Hematopoietic multipotent progenitor cell treated with erythropoietin and hydrocortisone succinate and interleukin-3 and kit ligand, for 15 days (in vitro differentiated cells): ENCODE measurements at regions not wholly inside any gene's neighbourhood (a gene's known extent, or its start where the extent isn't known, plus 50 kb on each side); places are given as distances from the start of the nearest gene placed in this dataset.

Source experiments
- DNase-seq: peaks from one replicate; pipeline ENCODE4 v3.0.0-alpha.2; 2015; ENCODE audit warnings: low spot score

DNA sequence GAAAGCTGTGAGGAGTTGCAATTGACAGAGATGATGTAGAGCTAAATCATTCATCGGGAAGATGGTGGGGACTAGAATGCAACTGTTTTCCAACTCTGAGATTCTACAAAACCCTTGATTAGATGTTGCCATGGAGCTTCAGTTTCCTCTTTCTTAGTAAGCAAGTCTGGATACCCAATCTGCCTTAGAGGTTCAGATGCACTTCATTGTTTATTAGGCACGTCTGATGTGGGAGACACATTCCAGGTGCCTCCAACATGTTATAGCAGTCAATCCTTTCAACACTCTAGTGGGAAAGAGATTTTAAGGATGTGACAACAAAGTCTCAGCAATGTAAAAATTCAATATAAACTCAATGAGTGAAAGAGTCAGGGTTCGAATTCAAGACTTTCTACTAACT, 291.3 kb upstream of the PHYHIPL start:
- no peak for DNase-seq

DNA sequence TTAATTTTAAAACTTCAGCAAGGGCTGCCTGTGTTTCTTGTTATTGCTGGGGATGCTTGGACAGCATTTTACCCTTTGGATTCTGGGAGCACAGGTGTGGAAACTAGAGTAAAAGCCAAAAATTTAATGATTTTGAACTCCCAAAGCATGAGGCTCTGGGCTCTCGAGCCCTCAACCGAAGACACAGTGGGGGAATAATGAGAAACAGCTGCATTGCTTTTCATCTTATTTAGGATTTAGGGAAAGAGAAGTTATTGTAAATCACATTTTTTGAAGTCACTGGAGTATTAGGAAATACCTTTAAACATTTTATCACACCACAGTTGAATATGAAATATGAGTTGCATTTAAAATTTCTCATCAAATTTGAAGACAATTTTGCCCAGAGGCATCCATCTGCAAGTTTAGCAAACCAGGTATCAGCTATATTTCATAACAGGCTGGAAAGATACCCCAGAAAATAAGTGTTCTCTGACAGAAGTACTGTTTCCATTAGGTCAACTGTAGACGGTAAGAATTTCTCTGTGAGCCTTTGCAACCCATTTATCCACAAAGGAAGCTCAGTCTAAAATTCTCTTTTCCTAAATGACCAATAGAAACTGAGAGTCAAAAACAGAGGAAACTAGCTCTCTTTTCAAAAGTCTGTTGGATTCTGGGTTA, 290.6 kb upstream of the PHYHIPL start:
- no peak for DNase-seq

DNA sequence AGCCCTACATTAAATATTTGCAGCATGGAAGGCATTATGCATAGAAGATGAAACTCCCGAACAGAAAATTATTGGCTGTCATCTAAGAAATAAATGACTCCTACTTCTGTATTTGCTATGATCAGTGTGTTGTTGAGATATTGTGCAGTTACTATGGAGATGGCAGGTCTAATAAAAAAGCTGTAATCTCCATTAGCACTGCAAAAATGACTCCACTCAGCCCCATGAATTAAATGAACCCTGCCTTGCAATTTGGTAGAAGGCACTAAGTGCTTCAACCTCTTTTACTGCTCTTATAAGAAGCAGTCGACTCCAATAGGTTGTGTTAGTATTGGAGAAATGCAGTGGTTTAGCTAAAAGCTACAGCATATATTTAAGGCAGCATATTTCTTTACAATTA, 290.0 kb upstream of the PHYHIPL start:
- DNase-seq, result no peak

DNA sequence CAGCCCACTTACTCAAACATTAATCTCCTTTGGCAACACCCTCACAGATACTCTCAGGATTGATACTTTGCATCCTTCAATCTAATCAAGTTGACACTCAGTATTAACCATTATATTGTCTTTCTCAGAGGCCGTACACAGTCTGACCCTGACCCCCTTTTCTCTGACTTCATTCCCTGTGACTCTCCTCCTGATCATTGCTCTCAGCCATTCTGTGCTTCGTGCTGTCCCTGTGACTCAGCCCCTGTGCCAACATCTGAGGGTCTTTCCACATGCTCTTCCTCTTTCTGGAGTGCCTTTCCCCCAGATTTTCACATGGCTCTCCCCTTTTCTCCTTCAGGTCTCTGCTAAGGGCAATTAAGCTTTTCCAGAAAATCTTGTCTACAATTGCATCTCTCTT, 289.0 kb upstream of the PHYHIPL start:
- no peak for DNase-seq

DNA sequence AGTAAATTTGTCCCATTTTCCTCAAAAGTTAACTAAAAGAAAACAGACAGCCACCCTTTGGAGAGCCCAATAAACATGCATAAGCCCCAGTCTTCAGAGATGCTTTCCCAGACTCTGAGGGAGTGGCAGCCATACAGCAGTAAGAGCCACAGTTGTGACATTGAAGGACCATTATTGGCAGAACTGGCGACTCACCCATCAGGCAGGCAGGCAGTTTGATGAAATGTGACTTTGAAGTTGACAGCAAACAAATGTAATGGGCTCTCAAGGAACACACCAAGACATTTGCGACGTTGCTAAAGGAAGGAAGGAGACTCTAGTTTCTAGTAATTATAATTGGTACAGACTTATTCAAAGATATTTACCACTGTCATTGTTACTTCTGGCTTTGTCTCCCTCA, 287.5 kb upstream of the PHYHIPL start:
- no peak for DNase-seq

DNA sequence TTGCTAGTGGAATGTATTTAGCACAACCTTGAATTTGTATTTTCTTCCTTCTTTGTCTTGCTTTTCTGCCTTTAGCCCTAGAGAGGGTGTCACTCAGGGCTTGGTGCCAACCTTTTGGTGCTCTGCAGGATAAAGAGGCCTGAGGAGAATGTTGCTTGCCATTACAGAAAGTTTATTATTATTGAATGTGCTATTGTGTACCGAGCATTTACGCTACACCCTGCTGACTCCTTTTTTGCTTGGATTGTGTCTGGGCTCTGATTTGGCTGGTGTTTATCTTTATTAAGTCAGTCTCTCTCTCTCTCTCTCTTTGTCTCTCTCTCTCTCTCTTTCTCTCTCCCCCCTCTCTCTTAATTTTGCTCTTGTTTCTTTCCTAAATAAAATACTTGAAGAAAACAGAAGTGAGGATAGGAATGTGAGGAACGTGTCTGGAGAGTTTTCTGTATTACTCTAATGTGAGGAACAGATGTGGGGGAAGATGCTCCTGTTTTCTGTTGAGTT, 284.4 kb upstream of the PHYHIPL start:
- DNase-seq, result no peak

DNA sequence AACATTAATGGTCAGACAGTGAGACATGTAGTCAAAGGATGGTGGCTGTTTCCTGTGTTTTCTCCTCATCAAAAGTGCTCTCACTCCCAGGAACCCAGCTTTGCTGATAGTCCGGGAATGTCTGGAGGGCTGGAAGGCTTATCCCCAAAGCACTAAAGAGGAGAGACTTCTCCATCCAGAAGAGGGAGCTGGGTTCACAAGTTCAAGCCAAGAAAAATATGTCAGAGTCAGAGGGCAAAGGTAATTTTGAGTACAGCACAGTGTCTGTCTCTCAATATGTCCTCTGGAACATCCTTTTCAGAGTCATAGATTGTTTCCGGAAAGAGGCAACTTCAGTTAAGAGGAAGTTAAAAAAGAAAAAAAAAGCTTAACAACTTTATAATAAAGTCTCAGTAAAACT, 281.5 kb upstream of the PHYHIPL start:
- no peak for DNase-seq

DNA sequence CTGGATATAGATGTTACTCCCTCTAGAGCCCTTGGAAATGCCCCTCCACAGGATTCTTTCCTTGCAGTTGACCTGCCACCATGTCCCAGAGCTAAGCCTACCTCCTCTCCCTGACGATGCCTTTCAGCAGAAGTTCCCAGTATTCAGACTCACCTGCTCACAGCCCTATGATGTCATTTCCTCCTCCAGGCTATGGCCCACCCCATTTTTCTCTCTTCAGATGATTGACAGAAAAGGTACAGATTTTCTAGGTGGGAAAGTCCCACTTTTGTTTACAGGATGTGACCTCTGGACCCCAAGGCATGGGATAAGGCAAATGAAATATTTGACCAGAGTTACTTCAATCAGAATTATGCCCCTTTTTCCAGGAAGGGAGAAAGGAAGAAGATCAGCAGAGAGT, 280.2 kb upstream of the PHYHIPL start:
- no peak for DNase-seq

DNA sequence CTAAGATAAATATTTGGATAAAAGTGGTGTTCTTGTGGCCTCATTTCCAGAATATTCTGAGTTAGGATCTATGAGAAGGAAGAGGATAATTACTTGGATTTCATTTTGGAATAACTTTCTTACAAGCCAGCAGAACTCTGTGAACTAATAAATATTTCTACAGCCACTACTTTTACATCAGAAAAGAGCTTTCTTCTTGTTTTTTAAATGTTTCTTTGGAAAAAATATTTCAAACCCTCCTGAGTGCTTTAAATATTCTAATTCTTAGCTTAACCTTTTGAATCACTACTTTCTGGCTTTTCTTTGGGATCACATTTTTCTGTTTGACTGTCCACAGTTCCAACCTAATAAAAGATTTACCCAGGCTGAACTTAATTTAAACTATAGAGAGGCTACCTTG, 279.2 kb upstream of the PHYHIPL start:
- DNase-seq, result no peak

DNA sequence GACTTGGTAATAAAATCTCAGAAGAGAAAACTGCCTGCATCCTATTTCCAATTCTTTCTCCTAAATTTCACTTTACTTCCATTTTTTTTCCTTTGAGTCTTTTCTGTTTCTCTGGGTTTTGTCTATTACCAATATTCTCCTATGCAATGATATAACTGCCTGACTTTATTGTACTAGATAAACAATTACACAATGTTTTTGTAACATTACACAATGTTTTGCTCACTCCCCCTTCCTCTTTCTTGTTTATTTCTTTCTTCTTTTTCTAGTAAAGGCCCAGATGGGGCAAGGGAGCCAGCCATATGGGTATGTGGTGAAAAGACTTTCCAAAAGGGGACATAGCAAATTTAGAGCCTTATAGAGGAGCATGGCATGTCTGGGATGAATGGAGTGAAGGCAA, 278.7 kb upstream of the PHYHIPL start:
- no peak for DNase-seq

DNA sequence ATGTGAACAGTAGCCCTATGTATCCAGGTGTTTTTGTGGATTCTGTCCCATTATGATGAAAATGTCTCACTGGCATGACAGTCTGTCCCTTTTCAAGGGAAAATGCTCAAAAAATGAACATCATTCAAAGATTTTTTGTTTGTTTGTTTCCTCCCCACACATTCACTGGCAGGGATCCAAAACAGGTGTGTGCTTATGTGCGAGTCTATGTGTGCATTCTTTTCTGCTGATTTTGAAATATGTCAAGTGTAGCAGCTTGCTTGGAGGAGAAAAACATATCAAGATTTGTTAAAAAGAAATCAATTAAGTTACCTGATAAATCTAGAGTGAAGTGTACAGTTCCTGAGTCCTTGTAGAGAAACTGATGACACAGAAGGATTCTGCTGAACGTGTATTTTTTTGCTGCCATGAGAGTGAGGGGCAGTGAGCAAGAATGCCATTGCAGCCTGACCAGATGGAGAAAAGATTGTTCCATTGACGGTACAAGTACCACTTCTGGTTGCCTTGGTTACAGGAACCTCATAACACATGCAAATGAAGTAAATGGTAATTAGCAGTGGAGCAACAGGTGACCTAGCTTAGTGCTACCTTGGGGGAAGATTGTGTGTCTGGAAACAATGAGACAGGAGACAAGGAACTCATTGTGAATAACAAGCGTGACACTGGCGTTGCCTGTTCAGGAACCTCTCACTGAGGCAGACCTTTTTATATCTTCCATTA, 277.4 kb upstream of the PHYHIPL start:
- DNase-seq, result no peak

DNA sequence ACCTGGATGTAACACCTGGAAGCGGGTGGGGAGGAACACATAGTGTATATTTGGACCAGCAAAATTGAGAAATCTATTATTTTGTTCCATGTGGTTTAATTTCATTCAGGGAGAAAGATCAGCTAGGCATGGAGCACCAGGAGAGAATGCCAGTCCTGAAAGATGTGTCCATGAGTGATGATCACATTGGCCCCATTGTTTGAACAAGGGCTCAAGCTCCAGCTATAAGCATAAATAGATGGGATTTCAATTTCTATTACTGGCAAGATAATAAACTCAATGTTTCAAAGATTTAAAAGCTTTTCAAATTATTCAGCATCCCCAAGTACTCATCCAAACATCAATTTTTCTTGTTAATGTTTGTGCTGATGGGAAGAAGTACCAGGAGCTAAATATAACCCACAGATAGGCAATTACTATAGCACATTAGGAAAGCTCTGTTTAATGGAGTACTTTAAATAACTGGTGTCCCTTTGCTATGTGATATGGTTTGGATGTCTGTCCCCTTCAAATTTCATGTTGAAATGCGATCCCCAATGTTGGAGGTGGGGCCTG, 275.3 kb upstream of the PHYHIPL start:
- no peak for DNase-seq

DNA sequence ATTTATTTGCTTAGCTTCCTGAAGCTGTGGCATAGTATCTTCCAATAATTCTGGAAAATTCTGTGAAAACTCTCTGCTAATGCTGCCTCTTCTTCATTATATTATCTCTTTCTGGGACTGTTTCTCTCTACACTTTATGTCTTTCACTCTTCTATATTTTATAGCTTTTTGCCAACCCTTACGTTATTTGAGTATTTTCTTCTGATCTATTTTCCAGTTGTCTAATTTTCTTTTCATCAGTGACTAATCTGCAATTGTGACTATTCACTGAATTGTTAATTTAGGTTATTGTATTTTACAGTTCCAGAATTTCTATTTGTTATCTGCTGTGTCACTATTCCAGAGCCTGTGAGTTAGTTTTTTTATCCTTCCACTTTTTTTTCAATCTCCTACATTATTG, 273.4 kb upstream of the PHYHIPL start:
- no peak for DNase-seq

DNA sequence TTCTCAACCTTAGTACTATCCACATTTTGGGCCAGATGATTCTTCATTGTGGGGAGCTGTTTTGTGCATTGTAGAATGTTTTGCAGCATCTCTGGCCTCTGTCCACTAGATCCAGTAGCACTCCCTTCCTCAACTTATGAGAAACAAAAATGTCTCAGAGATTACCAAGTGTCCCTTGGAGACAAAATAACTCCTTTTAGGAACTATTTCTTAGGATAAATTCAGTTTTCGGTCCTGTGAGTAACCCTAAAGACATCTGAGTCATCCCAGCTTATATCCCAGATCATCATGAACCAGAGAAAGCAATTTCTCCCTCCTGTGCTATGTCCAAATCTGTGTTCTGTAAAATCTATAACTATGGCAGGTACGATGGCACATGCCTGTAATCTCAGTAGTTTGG, 266.6 kb upstream of the PHYHIPL start:
- DNase-seq, result no peak

DNA sequence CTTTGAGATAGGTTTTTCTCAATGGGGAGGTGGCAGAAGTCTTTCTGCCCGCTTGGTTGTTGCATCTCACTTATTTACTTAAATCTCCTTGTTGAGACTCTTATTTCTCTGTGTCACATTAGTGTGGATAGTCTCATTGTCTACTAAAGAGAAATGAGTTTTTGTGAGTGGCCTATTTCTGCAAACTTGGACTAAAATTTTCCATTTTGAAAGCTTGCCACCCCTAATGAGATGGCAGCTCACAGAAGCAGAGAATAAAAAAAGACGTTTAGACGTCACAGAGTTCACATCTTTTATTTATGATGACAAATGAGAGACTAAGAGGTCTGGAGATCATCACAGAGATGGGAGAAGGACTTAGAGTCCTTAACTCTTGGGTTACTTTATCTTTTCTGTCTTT, 262.7 kb upstream of the PHYHIPL start:
- no peak for DNase-seq

DNA sequence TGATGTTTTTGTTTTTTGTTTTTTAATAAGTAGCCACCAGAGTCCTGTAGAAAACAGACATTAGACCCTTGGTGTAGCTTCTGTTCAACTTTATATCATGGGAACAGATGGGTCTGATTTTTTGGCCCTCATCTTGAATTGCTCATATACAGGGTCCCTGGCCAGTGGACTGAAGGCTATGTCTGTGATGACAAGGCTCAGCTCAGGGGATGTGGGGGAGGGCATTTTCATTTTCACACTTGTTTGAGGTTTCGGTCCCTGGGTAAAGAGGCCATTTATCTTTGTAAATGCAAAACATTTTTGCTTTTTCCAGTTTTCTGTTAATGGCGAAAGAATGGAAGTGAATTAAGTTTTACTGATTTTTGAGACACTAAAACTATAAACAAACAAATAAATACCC, 257.6 kb upstream of the PHYHIPL start:
- DNase-seq, result no peak

DNA sequence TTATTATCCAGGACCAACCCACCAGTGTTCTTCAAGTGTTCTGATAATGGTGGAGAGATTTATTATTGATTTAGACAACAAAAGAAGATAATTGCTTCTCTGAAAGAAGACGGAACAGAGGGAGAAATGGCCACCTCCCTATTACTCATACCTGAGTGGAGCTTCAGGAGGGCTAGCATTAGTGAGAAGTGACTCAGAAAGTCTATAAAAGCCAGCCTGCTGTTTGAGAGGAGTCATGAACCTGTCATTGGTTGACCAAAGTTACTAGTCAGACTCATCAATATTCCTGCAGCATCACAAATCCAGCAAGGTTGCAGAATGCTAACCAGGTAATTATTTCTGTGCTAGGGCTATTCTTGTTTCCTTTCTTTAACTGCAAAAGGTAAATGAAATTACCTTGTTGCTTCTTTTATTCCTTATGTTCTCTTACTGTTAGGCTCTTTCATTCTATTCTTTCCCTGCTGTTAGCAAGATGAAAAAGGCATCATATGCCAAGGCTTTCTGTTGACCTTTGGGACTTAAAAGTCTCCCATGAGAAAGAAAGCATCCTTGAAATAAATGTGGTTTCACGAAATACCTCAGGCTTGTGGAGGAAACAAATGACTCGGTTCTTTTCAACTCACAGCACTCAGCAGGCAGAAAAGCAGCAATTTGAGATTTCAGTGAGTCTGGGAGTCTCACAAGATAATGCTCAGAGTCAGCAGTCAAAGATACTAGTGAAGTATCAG, 256.4 kb upstream of the PHYHIPL start:
- no peak for DNase-seq

DNA sequence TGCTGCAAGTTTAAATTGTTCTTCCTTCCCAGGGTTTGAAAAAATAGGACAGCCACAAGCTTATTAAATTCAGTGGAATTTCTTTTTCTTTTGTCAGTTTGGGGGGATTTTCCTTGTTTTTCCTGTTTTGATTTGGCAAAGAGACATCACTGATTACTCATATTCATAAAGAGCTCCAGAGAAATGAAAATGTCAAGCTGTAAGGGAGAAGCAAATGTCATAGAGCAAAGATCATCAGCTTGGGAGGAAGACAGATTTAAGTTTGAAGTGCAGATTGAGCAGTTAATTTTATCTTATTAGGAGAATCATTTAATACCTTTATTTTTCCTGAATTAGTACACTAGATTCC, 255.8 kb upstream of the PHYHIPL start:
- DNase-seq, result no peak

DNA sequence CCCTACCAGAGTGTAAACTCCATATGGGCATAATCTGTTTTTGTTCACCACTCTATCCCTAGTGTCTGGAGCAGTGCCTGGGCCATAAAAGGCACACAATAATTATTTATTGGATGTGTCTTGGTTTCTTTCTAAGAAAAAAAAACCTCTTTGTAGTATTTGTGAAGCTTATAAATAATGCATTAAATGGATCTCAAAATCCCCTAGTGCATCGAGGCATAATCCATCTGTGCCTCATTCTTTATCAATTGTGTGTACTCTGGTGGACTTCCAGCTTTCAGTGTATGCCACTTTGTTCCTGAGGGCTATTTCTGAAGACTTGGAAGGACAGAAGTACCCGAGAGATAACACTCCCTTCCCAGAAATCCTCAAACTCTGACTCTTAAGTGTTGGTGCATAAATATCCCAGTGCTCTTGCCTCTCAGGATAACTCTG, 255.0 kb upstream of the PHYHIPL start:
- no peak for DNase-seq

DNA sequence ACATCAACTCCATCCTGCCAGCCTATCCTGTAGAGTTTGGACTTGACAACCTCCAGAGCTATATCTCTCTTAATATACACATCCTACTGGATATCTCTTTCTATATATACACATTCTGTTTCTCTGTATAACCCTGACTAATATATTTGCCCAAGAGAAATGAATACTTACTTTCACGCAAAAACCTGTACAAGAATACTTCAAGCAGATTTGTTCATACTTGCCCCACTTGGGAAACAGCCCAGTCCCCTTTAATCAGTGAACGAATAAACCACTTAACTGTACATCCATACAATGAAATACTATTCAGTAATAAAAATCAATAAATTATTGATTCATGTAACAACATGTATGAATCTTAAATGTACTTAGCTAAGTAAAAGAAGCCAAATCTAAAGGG, 251.1 kb upstream of the PHYHIPL start:
- DNase-seq, result no peak

DNA sequence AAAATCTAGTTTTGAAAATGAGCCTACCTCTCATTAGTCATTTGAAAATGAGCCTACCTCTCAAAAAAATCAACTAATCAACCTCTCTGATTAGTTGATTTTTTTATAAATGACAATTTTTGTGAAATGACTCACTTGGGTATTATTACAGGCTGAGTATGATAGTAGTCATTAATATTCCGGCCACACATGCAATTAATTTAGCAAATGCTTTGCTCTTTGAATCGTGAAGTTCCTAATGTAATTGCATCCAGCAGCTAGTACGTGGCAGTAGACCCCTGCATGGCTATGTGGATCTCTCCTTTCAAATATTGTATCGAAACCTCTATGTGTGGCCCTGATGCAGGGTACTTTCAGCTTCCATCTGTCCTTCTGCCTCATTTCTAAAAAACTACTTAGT, 245.9 kb upstream of the PHYHIPL start:
- DNase-seq, result no peak

DNA sequence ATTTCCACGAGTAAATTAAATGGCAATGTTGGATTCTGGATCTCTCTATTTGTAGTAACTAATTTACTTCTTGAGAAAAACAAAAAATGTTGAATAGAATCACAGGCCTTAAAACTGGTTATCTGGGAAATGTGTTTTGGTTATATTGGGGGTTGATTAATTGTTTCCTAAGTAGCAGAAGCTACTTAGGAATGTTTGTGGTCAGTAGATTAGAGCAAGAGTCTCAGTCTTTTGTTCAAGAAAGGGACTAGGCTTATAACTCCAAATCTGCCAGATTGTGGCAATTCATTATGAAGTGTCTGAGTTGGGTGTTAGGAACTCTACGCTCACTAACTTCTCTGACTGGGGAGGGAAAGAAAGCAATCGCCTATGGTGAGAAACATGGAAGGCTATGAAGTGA, 244.3 kb upstream of the PHYHIPL start:
- no peak for DNase-seq
